ENCODE measurements at regions not wholly inside any gene's neighbourhood (a gene's known extent, or its start where the extent isn't known, plus 50 kb on each side); places are given as distances from the start of the nearest gene placed in this dataset.

DNA sequence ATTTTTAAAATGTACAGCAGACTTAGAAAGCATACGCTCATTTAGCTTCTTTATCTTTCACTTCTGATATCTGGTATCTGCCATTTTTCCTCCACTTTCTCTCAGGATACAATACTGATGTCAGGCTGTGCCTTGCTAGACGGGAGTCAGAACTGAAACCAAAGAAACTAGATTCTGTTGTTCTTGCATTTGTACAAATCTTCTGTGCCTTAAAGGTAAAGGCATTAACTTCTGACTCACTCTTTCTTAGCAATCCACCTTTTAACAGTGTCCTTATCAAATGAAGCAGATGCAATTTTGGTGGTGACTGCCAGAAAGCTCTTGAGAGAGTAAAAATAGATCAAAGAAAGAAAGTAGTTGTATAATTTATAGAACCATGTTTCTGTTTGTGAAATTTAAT lies 370.4 kb downstream of the PCDH20 start:
- no peak for TF ChIP-seq EZH2phosphoT487 (IDR thresholded peaks at IDR 0.05; ENCODE audit: borderline replicate concordance, low read length)
- TF ChIP-seq CTCF (IDR thresholded peaks at IDR 0.05; ENCODE audit: low read depth, low read length, poor library complexity, severe bottlenecking): no peak

All from DOHH2 (cell line).